Uterus (tissue), 2 donors: ENCODE measurements at regions not wholly inside any gene's neighbourhood (a gene's known extent, or its start where the extent isn't known, plus 50 kb on each side); places are given as distances from the start of the nearest gene placed in this dataset.

Source experiments
- POLR2A ChIP-seq, 2 donors: fragments of 450-650 bp; IDR thresholded peaks; one replicate each; pipeline ENCODE4 v1.6.1; 2016; ENCODE audit warnings: antibody characterized with exemption in 2 of 2, mild to moderate bottlenecking in 1 of 2, moderate library complexity in 1 of 2
- TF ChIP-seq, protein P1 (sequence below), 4 experiments: fragments of 200-600 bp in 2 of 4; fragments of 450-650 bp in 2 of 4; sonication (generic) in 2 of 4; IDR thresholded peaks; one replicate each; pipeline ENCODE4 v1.5.1; 2016 to 2019; ENCODE audit warnings: antibody characterized with exemption in 4 of 4, mild to moderate bottlenecking in 2 of 4, moderate library complexity in 1 of 4

DNA sequence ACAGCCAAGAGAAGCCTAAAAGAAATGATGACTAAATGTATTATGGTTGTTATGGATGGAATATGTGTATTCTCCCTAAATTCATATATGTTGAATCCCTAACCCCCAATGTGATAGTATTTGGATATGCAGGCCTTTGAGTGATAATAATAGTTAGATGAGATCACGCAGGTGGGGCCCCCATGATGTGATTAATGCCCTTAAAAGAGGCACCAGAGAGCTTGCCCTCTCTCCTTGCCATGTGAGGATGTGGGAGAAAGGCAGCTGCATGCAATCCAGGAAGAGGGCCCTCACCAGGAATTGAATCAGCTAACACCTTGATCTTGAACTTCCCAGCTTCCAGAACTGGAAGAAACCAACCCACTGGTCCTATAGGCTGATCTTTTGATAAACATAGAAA is 190.6 kb upstream of the TCF21 start:
- TF ChIP-seq, protein P1, sequence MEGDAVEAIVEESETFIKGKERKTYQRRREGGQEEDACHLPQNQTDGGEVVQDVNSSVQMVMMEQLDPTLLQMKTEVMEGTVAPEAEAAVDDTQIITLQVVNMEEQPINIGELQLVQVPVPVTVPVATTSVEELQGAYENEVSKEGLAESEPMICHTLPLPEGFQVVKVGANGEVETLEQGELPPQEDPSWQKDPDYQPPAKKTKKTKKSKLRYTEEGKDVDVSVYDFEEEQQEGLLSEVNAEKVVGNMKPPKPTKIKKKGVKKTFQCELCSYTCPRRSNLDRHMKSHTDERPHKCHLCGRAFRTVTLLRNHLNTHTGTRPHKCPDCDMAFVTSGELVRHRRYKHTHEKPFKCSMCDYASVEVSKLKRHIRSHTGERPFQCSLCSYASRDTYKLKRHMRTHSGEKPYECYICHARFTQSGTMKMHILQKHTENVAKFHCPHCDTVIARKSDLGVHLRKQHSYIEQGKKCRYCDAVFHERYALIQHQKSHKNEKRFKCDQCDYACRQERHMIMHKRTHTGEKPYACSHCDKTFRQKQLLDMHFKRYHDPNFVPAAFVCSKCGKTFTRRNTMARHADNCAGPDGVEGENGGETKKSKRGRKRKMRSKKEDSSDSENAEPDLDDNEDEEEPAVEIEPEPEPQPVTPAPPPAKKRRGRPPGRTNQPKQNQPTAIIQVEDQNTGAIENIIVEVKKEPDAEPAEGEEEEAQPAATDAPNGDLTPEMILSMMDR (IDR thresholded peaks at IDR 0.05), result no peak
- TF ChIP-seq POLR2A (IDR thresholded peaks at IDR 0.05), result no peak
